Esophagus muscularis mucosa (tissue), 4 donors: ENCODE measurements at regions not wholly inside any gene's neighbourhood (a gene's known extent, or its start where the extent isn't known, plus 50 kb on each side); places are given as distances from the start of the nearest gene placed in this dataset.
A peak's percentile ranks its signal among the peaks of the same experiment; 100 is the strongest.

Source experiments
- DNase-seq: peaks from one replicate; pipeline ENCODE4 v3.0.0-alpha.2; 2017; ENCODE audit errors: extremely low spot score
- H3K27ac ChIP-seq, 4 donors: fragments of 200-600 bp; sonication (generic); replicated peaks in 1 of 4; 1 replicate in 3 of 4; 2 replicates in 1 of 4; pipeline ENCODE4 v1.5.1; 2016 to 2019; ENCODE audit warnings: mild to moderate bottlenecking in 1 of 4
- H3K27me3 ChIP-seq, 4 donors: fragments of 200-600 bp; sonication (generic); one replicate each; pipeline versions ENCODE4 v1.5.1 to v1.6.0; 2016 to 2019
- H3K36me3 ChIP-seq, 4 donors: fragments of 200-600 bp; sonication (generic); one replicate each; pipeline ENCODE4 v1.5.1; 2016 to 2019
- H3K4me1 ChIP-seq, 4 donors: fragments of 200-600 bp; sonication (generic); one replicate each; pipeline ENCODE4 v1.5.1; 2016 to 2019
- H3K4me3 ChIP-seq, 4 donors: fragments of 200-600 bp; sonication (generic); 1 replicate in 2 of 4; 2 replicates in 2 of 4; pipeline ENCODE4 v1.5.1; 2016 to 2019; ENCODE audit warnings: mild to moderate bottlenecking in 4 of 4, moderate library complexity in 1 of 4
- H3K9me3 ChIP-seq, 4 donors: fragments of 200-600 bp; sonication (generic); 1 replicate in 3 of 4; 2 replicates in 1 of 4; pipeline ENCODE4 v1.5.1; 2016 to 2019
- EP300 ChIP-seq: sonication (generic); formaldehyde crosslinking; IDR thresholded peaks from one replicate; pipeline ENCODE4 v1.6.1; 2017; ENCODE audit warnings: antibody characterized with exemption
- POLR2A ChIP-seq: fragments of 450-650 bp; IDR thresholded peaks from one replicate; pipeline ENCODE4 v1.6.1; 2017; ENCODE audit warnings: antibody characterized with exemption, moderate library complexity, mild to moderate bottlenecking, low read depth
- POLR2AphosphoS5 ChIP-seq, 2 donors: sonication (generic); formaldehyde crosslinking; IDR thresholded peaks; one replicate each; pipeline ENCODE4 v1.6.1; 2017; ENCODE audit warnings: antibody characterized with exemption in 2 of 2
- WGBS: methylation state at CpG from one replicate; pipeline ENCODE4 v1.1.5; 2018; 5-methylcytosine and 5-hydroxymethylcytosine counted together
- intact Hi-C: fragments of 100-400 bp; cut with DNase I; formaldehyde crosslinking; loops from one replicate; pipeline ENCODE4 v1.15.1; 2023
- TF ChIP-seq, protein P1 (sequence below), 3 experiments: fragments of 200-600 bp in 2 of 3; fragments of 450-650 bp in 1 of 3; sonication (generic) in 2 of 3; IDR thresholded peaks; one replicate each; pipeline ENCODE4 v1.5.1; 2017 to 2019; ENCODE audit warnings: antibody characterized with exemption in 3 of 3, mild to moderate bottlenecking in 2 of 3, moderate library complexity in 1 of 3

DNA sequence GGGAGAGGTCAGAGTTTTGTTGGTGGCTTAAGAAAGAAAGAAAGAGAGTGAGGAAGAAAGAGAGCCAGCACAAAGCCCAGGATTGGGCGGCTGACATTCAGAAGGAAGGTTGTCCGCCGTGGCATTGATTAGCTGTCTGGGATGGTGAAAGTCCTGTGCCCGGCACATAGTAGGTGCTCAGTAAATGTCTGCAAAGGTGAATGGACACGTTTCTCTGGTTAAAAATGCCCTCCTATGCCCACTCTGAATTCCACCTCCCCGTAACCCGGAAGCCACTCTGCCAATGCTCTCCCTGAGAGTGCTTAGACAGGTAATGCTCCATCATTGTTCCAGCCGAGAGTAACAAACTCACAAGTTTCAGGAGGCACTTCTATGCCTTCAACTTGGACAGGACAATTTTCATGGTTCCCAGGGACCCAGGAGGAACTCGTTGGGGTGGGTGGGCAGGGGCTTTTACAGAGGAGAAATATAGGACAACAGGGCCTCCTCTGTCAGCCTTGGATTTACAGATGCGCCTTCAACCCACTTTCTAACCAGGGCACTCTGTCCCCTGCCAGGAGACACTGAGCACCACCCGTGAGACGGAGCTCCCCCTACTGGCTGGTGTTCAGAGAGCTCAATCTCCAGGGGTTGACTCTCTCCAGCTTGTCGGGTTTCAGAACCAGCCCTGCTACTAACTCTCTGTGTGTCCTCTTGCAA lies 411.5 kb upstream of the ZMIZ1 start:
- intact Hi-C loops, result loop anchor here (5.0 kb wide), 2 partner anchors 350 to 445 kb away; no protein-coding TSS in a partner anchor
- peak overlapping the region in 2 of 4 donors; percentile 23 to 58 for H3K27ac ChIP-seq

DNA sequence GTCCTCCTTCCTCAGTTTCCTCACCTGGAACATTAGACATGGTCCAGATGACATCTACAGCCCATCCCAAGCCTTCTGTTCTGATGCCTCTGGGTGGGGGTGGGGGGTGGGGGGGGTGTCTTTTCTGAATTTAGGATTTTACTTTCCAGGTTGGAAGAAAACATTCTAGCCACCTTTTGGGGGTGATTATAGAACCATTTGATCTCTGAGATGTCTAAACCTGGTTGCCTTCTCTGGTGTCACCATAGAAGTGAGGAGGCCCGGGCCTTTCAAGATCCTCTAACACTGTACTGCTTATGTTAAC lies 411.0 kb upstream of the ZMIZ1 start:
- intact Hi-C loops, result loop anchor here (5.0 kb wide), 2 partner anchors 351 to 446 kb away; no protein-coding TSS in a partner anchor
- TF ChIP-seq POLR2A (no peak), POLR2AphosphoS5 (IDR thresholded peaks at IDR 0.05) (no peak), EP300 (no peak)
- TF ChIP-seq, protein P1, sequence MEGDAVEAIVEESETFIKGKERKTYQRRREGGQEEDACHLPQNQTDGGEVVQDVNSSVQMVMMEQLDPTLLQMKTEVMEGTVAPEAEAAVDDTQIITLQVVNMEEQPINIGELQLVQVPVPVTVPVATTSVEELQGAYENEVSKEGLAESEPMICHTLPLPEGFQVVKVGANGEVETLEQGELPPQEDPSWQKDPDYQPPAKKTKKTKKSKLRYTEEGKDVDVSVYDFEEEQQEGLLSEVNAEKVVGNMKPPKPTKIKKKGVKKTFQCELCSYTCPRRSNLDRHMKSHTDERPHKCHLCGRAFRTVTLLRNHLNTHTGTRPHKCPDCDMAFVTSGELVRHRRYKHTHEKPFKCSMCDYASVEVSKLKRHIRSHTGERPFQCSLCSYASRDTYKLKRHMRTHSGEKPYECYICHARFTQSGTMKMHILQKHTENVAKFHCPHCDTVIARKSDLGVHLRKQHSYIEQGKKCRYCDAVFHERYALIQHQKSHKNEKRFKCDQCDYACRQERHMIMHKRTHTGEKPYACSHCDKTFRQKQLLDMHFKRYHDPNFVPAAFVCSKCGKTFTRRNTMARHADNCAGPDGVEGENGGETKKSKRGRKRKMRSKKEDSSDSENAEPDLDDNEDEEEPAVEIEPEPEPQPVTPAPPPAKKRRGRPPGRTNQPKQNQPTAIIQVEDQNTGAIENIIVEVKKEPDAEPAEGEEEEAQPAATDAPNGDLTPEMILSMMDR (IDR thresholded peaks at IDR 0.05), result no peak
- H3K27ac ChIP-seq, result peak overlapping the region in 2 of 4 donors; percentile 23 to 34
- peaks cover 0 to 30% (median 13%) of the 10 kb centered on the region in 4 donors for H3K4me1 ChIP-seq
- DNase-seq, result no peak
- no peaks in the 10 kb centered on the region for H3K36me3 ChIP-seq
- H3K27me3 ChIP-seq, result no peaks in the 10 kb centered on the region
- H3K4me3 ChIP-seq, result no peak overlapping the region
- H3K9me3 ChIP-seq, result no peaks in the 10 kb centered on the region
- 100% methylated on average over 1 of the region's 1 CpG for WGBS

More for the DNA sequence above, 411.5 kb upstream of the ZMIZ1 start:
- Histone ChIP-seq H3K36me3 (no peaks in the 10 kb centered on the region), H3K27me3 (no peaks in the 10 kb centered on the region), H3K4me1 (peaks cover 0 to 30% (median 13%) of the 10 kb centered on the region in 4 donors), H3K9me3 (no peaks in the 10 kb centered on the region), H3K4me3 (no peak overlapping the region)
- TF ChIP-seq EP300 (no peak), POLR2A (no peak), POLR2AphosphoS5 (IDR thresholded peaks at IDR 0.05) (peak; percentile 16 to 36)
- TF ChIP-seq, protein P1 (IDR thresholded peaks at IDR 0.05), result peak; percentile 67 to 79 (median 68)
- DNase-seq, result no peak
- 66% methylated on average over 13 of the region's 13 CpGs for WGBS

DNA sequence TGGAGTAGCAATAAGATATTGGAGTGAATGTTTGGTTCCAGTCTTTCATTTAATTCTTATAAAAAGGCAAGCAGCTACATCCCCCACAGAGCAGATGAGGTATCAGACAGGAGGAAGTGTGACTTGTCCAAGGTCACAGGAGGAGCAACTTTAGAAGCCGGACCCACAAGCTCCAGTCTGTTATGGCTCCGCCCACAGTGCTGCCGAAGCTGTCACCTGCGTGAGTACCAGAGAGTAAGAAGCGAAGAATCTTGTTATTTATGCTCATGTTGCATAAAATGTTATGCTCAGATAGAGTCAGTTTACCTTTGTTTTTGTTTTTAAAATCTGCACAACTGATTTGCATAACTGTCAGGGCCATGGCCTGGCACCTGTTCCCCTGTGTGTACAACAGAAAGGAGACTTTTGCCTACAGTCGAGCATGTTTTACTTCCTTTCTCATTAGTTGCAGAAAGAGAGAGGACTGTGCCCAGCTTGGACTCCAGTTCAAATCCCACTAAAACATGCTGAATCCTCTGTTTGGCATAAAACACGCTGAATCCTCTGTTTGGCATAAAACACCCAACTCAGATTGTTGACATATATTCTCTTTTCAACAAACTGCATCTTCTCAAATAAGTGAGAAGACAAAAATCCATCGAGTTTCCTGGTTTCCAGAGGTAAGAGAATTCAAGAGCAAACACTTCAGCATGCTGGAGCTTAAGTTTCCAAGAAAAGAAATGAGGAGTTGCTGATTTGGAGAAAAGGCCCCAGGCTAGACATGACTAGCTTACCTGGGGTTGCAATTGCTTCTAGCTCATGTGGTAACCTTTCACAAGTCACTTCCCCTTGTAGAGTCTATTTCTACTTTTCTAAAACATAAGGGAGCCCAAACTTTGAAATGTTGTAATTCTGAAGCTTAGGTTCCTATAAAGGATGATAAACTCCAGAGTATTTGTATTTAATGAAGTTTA lies 409.8 kb upstream of the ZMIZ1 start:
- Histone ChIP-seq H3K36me3 (no peaks in the 10 kb centered on the region), H3K27ac (no peak overlapping the region), H3K4me1 (peaks cover 0 to 30% (median 13%) of the 10 kb centered on the region in 4 donors), H3K4me3 (no peak overlapping the region), H3K9me3 (peaks cover 0 to 2% (median 0%) of the 10 kb centered on the region in 4 donors), H3K27me3 (no peaks in the 10 kb centered on the region)
- intact Hi-C loops, result loop anchor here (5.0 kb wide), 2 partner anchors 352 to 447 kb away; no protein-coding TSS in a partner anchor
- TF ChIP-seq EP300, result no peak
- no peak for TF ChIP-seq POLR2A
- TF ChIP-seq, protein P1 (IDR thresholded peaks at IDR 0.05), result no peak
- no peak for TF ChIP-seq POLR2AphosphoS5 (IDR thresholded peaks at IDR 0.05)
- DNase-seq, result no peak
- 89% methylated on average over 8 of the region's 8 CpGs for WGBS

DNA sequence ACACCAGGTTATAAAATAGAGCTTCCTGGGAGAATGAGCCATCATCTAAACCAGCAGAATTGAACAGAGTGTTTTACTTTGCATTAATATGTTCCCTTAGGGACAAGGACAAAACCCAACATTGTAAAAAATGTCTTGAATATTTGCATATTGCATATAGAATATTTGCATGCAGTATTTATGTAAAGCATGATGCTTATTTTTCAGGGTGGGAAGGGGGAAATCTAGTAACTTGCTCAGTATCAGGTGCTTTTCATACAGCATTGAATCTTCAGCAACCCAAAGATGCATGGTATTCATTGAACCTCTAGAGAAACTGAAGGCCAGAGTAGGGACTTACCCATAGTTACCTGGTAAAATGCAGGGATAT lies 409.2 kb upstream of the ZMIZ1 start:
- no peaks in the 10 kb centered on the region for H3K27me3 ChIP-seq
- no peak overlapping the region for H3K27ac ChIP-seq
- no peak for DNase-seq
- no peaks in the 10 kb centered on the region for H3K36me3 ChIP-seq
- H3K4me1 ChIP-seq, result peaks cover 0 to 30% (median 13%) of the 10 kb centered on the region in 4 donors
- TF ChIP-seq POLR2A, result no peak
- no peak for TF ChIP-seq POLR2AphosphoS5 (IDR thresholded peaks at IDR 0.05)
- TF ChIP-seq EP300, result no peak
- TF ChIP-seq, protein P1 (IDR thresholded peaks at IDR 0.05), result no peak
- intact Hi-C loops, result loop anchor here (5.0 kb wide), 2 partner anchors 352 to 447 kb away; no protein-coding TSS in a partner anchor
- no peak overlapping the region for H3K4me3 ChIP-seq
- peaks cover 0 to 8% (median 2%) of the 10 kb centered on the region in 4 donors for H3K9me3 ChIP-seq
